GM12873 (cell line): ENCODE measurements at regions not wholly inside any gene's neighbourhood (a gene's known extent, or its start where the extent isn't known, plus 50 kb on each side); places are given as distances from the start of the nearest gene placed in this dataset.

Experiments
- CTCF ChIP-seq: IDR thresholded peaks from 2 replicates; pipeline ENCODE4 v1.5.1; 2012; ENCODE audit warnings: low read depth, mild to moderate bottlenecking, moderate library complexity, low read length, control low read depth; ENCODE audit not compliant: insufficient read depth; ENCODE audit errors: missing control alignments

GRCh38 chr6:138008791-138009190, 98.4 kb downstream of the PERP start:
- TF ChIP-seq CTCF: no peak

- TF ChIP-seq CTCF: no peak
These were observed 95.8 kb downstream of the PERP start for GRCh38 chr6:138011413-138011812.

GRCh38 chr6:138012682-138013081, 94.5 kb downstream of the PERP start:
- TF ChIP-seq CTCF: no peak

- no peak for TF ChIP-seq CTCF
These were observed 93.3 kb downstream of the PERP start for GRCh38 chr6:138013959-138014358.

- TF ChIP-seq CTCF: no peak
These were observed 90.0 kb downstream of the PERP start for GRCh38 chr6:138017166-138017757.

- TF ChIP-seq CTCF: no peak
These were observed 88.9 kb downstream of the PERP start for GRCh38 chr6:138018297-138018696.

GRCh38 chr6:138025528-138025978, 81.7 kb downstream of the PERP start:
- TF ChIP-seq CTCF: no peak
